Pancreas (tissue), 10 donors: ENCODE measurements at regions not wholly inside any gene's neighbourhood (a gene's known extent, or its start where the extent isn't known, plus 50 kb on each side); places are given as distances from the start of the nearest gene placed in this dataset.
A peak's percentile ranks its signal among the peaks of the same experiment; 100 is the strongest.

Experiments
- ATAC-seq, 4 donors: fragments of 200-7000 bp; cut with Tn5 transposase; one replicate each; pipeline versions ENCODE4 v1.8.0 to v1.9.1; 2020; ENCODE audit warnings: mild to moderate bottlenecking in 4 of 4, moderate library complexity in 4 of 4
- DNase-seq, 6 donors: peaks; one replicate each; pipeline ENCODE4 v3.0.0-alpha.2; 2020
- FAIRE-seq: peaks from 2 replicates; lab custom pipeline; 2012; peaks lifted over from hg19 to GRCh38; lab: Jason Lieb, UNC
- H3K27ac ChIP-seq, 4 donors: fragments of 200-600 bp; sonication (generic); 1 replicate in 3 of 4; 2 replicates in 1 of 4; pipeline versions ENCODE4 v1.5.0 to v1.8.0; 2020
- H3K27me3 ChIP-seq, 4 donors: fragments of 200-600 bp; one replicate each; pipeline ENCODE4 v1.8.0; 2021
- H3K36me3 ChIP-seq, 3 donors: fragments of 200-600 bp; sonication (generic) in 1 of 3; one replicate each; pipeline versions ENCODE4 v1.5.0 to v1.8.0; 2020 to 2021
- H3K4me1 ChIP-seq, 3 donors: fragments of 200-600 bp; one replicate each; pipeline ENCODE4 v1.8.0; 2021
- H3K4me3 ChIP-seq, 4 donors: fragments of 200-600 bp; sonication (generic) in 2 of 4; one replicate each; pipeline versions ENCODE4 v1.5.0 to v1.8.0; 2020 to 2021
- H3K9me3 ChIP-seq, 4 donors: fragments of 200-600 bp; one replicate each; pipeline ENCODE4 v1.8.0; 2021
- WGBS, 2 donors: extraction: QIAGEN DNeasy Blood & Tissue Kit; methylation state at CpG; one replicate each; pipeline ENCODE4 v1.1.7; 2013; 5-methylcytosine and 5-hydroxymethylcytosine counted together
- intact Hi-C, 3 donors: fragments of 100-400 bp; cut with DNase I; formaldehyde crosslinking; loops; one replicate each; pipeline versions ENCODE4 v1.11.1 to v1.14.2; 2022
- TF ChIP-seq, protein P1 (sequence below), 4 donors: fragments of 200-600 bp; sonication (generic) in 3 of 4; IDR thresholded peaks; one replicate each; pipeline versions ENCODE4 v1.5.0 to v1.8.0; 2021; ENCODE audit warnings: antibody characterized with exemption in 4 of 4
- donor health status: healthy with polysubstance abuse.
- donor health status: DM: no; HTN: no; CAD: no; lungs with moderate emphysema.
- donor health status: DM: no; HTN: no; CAD: no.
- donor health status: control.
- donor health status: control.
- donor health status: Bipolar disorder and iron deficiency.
- donor health status: DM: yes; HTN: yes; CAD: no.
- donor health status: DM: no; HTN: no; CAD: no.
- donor health status: DM: no; HTN: no; CAD: no.
- donor health status: DM: yes; HTN: yes; CAD: no.

DNA sequence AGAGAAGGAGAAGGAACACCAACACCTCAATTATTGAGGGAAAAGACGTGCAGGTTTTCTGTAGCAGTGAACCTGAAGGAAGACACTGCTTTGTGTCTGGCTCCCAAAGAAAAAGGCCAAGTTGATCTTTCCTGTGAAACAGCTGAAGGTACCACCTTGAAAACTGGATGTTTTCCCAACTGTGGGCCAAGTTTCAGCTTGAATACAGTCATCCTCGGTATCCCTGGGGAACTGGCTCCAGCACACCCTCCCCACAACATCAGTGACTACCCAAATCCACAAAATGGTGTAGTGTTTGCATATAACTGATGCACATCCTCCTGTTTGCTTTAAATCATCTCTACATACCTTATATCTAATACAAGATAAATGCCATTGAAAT, 297.0 kb upstream of the PITRM1 start:
- 43 to 54% methylated on average over 2 of the region's 2 CpGs for WGBS, 2 donors
- no peaks in the 10 kb centered on the region for H3K36me3 ChIP-seq
- peaks cover 0 to 6% (median 5%) of the 10 kb centered on the region in 3 donors for H3K4me1 ChIP-seq
- H3K27me3 ChIP-seq: no peaks in the 10 kb centered on the region
- no peak overlapping the region for H3K4me3 ChIP-seq
- intact Hi-C loops: no loop called here
- H3K27ac ChIP-seq: peak overlapping the region in 3 of 4 donors; percentile 36 to 78 (median 72)
- no peak for ATAC-seq
- TF ChIP-seq, protein P1, sequence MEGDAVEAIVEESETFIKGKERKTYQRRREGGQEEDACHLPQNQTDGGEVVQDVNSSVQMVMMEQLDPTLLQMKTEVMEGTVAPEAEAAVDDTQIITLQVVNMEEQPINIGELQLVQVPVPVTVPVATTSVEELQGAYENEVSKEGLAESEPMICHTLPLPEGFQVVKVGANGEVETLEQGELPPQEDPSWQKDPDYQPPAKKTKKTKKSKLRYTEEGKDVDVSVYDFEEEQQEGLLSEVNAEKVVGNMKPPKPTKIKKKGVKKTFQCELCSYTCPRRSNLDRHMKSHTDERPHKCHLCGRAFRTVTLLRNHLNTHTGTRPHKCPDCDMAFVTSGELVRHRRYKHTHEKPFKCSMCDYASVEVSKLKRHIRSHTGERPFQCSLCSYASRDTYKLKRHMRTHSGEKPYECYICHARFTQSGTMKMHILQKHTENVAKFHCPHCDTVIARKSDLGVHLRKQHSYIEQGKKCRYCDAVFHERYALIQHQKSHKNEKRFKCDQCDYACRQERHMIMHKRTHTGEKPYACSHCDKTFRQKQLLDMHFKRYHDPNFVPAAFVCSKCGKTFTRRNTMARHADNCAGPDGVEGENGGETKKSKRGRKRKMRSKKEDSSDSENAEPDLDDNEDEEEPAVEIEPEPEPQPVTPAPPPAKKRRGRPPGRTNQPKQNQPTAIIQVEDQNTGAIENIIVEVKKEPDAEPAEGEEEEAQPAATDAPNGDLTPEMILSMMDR (IDR thresholded peaks at IDR 0.05): no peak
- no peak for DNase-seq
- H3K9me3 ChIP-seq: no peaks in the 10 kb centered on the region
- FAIRE-seq: no peak

DNA sequence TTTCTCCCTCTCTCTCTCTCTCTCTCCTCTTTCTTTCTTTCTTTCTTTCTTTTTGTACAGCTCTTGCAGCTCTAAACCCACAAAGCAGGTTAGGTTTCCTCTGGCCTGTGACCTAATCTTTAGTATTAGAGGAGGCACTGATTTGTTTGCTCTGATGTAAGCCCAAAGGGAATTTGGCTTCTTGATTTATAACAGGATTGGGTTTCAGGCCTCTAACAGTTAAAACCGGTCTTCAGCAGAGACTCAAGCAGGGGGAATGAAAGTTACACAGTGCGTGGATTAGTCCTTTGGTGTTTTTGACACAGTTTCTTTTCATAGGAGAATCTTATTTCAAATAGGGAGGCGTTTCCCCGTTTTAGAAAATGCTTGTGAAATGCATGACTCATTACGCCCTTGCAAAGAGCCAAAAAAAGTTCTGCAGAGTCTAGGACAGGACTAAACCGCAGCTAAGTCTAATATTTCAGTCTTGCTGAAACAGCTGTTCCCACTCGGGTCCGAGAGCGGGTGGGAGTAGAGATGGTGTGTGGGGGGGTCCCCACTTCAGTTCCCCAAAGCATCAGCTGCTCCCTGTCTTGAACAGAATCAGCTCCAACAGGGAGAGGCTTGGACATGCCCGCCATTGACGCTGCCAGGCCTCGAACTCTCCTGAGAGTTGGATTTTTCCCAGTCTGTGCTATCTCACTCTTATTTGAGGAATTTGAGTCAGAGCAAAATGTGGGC, 296.5 kb upstream of the PITRM1 start:
- intact Hi-C loops: no loop called here
- ATAC-seq: peak in 3 of 4 donors; percentile 45 to 53 (median 52)

DNA sequence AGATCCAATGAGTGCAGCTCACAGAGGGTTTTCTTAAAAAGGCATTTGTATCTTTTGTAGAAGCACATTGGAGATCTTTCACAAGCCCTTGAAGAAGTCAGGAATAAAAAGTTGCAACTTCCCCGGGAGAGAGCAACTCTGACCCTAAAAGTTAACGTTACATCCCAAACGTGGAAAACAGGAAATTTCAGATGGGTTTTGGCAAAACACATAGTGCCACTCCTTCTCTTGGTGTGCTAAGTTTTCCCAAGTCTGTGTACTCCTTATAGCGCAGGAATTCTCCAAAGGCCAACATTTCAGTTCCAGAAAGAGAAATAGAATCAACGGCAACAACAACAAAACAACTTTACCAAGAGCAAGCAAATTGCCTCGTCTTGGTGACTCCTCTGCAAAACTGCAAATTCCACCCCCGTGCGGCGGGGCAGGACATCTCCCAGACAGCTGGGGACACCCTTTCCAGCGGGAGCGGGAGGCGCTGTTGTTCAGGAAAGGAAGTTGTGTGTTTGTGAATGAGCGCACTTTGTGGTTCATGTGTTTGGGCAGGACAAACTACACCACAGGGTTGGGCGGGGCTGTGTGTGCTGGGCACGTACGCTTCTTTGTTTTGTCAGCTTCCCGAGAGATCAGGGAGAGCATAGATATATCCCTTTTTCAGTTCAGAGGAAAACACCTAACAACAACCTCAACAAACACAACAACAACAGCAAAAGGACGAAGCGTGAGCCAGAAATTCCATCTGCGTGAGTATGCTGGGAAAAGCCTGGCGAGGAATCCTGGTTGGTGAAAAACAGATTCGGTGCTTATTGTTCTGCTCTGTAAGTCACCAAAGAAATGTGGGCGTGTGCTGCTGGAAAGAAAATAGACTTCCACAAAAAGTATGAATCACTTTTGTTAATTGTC, 294.7 kb upstream of the PITRM1 start:
- Histone ChIP-seq H3K4me3 (no peak overlapping the region), H3K36me3 (no peaks in the 10 kb centered on the region), H3K27ac (peak overlapping the region in 3 of 4 donors; percentile 38 to 78 (median 72)), H3K27me3 (no peaks in the 10 kb centered on the region), H3K9me3 (no peaks in the 10 kb centered on the region), H3K4me1 (peaks cover 0 to 6% (median 5%) of the 10 kb centered on the region in 3 donors)
- FAIRE-seq: peak; percentile 37
- DNase-seq: peak in 2 of 6 donors; percentile 50 to 61
- 61% methylated on average over 23 of the region's 23 CpGs for WGBS, 2 donors
- intact Hi-C loops: no loop called here
- peak in 3 of 4 donors; percentile 32 to 58 (median 33) for ATAC-seq
- TF ChIP-seq, protein P1 (IDR thresholded peaks at IDR 0.05): no peak

More for the DNA sequence above, 296.5 kb upstream of the PITRM1 start:
- H3K27ac ChIP-seq: peak overlapping the region in 3 of 4 donors; percentile 36 to 78 (median 72)
- TF ChIP-seq, protein P1 (IDR thresholded peaks at IDR 0.05): no peak
- FAIRE-seq (no peak), DNase-seq (peak in 1 of 6 donors; percentile 47)
- no peaks in the 10 kb centered on the region for H3K9me3 ChIP-seq
- H3K36me3 ChIP-seq: no peaks in the 10 kb centered on the region
- H3K27me3 ChIP-seq: no peaks in the 10 kb centered on the region
- 41 to 56% methylated on average over 12 of the region's 12 CpGs for WGBS, 2 donors
- no peak overlapping the region for H3K4me3 ChIP-seq
- peaks cover 0 to 6% (median 5%) of the 10 kb centered on the region in 3 donors for H3K4me1 ChIP-seq

DNA sequence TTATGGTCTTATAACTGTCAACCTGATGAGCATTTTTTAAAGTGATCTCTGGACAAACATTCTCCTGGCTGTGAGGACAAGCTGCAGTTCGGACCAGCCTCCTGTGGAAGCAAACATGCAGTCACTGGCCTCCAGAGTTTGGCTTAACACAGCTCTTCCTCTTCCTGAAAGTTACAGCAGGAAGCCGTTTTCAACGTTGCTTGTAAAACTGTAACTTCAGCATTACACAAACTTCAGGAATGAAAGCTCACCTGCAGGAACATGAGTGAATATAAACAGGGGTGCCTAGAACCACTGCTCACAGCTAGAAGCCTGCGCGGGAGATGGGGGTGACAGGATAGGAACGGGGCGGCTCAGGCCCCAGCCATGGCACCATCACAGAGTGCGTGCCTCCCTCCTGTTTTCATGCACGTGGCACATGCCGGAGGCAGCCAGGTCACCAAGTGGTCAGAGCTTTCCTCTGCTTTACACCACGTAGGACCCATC, 292.9 kb upstream of the PITRM1 start:
- DNase-seq: no peak
- ATAC-seq: peak in 3 of 4 donors; percentile 22 to 44 (median 34)
- intact Hi-C loops: no loop called here

More for the DNA sequence above, 292.9 kb upstream of the PITRM1 start:
- FAIRE-seq: no peak
- peak overlapping the region in 2 of 4 donors; percentile 69 to 72 for H3K27ac ChIP-seq
- H3K4me3 ChIP-seq: no peak overlapping the region
- H3K9me3 ChIP-seq: no peaks in the 10 kb centered on the region
- TF ChIP-seq, protein P1 (IDR thresholded peaks at IDR 0.05): no peak
- WGBS, 2 donors: 51 to 54% methylated on average over 11 of the region's 11 CpGs
- H3K36me3 ChIP-seq: no peaks in the 10 kb centered on the region
- H3K4me1 ChIP-seq: peaks cover 0 to 4% (median 0%) of the 10 kb centered on the region in 3 donors
- no peaks in the 10 kb centered on the region for H3K27me3 ChIP-seq
